22Rv1 (cell line): ENCODE measurements at regions not wholly inside any gene's neighbourhood (a gene's known extent, or its start where the extent isn't known, plus 50 kb on each side); places are given as distances from the start of the nearest gene placed in this dataset.

ENCODE experiments used
- ZFX ChIP-seq: fragments of 450-650 bp; IDR thresholded peaks from 2 replicates; pipeline ENCODE4 v1.6.1; 2017; ENCODE audit warnings: antibody characterized with exemption, borderline replicate concordance
- TF ChIP-seq, protein P1 (sequence below): fragments of 450-650 bp; IDR thresholded peaks from 2 replicates; pipeline ENCODE4 v1.5.1; 2017; ENCODE audit warnings: mild to moderate bottlenecking

DNA sequence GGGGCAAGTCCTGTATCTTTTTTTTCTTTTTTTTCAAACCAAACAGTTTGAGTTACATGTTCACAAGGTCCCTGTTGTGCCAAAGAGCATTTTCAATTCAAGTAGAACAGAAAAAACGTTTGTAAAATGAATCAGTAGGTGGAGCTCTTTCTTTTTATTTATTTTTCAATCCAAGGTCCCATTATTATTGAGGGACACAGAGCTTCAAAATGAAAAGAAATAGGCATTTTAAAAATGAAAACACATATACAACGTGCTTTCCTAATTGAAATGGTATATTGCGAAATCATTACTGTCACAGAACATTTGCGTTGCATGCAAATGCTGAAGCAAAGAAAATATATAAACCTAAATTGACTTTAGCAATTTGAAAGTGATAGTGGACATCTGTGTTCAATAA lies 711.0 kb downstream of the MECOM start:
- TF ChIP-seq, protein P1, sequence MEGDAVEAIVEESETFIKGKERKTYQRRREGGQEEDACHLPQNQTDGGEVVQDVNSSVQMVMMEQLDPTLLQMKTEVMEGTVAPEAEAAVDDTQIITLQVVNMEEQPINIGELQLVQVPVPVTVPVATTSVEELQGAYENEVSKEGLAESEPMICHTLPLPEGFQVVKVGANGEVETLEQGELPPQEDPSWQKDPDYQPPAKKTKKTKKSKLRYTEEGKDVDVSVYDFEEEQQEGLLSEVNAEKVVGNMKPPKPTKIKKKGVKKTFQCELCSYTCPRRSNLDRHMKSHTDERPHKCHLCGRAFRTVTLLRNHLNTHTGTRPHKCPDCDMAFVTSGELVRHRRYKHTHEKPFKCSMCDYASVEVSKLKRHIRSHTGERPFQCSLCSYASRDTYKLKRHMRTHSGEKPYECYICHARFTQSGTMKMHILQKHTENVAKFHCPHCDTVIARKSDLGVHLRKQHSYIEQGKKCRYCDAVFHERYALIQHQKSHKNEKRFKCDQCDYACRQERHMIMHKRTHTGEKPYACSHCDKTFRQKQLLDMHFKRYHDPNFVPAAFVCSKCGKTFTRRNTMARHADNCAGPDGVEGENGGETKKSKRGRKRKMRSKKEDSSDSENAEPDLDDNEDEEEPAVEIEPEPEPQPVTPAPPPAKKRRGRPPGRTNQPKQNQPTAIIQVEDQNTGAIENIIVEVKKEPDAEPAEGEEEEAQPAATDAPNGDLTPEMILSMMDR = peak; percentile 39
- TF ChIP-seq ZFX = no peak
